ENCODE measurements at regions not wholly inside any gene's neighbourhood (a gene's known extent, or its start where the extent isn't known, plus 50 kb on each side); places are given as distances from the start of the nearest gene placed in this dataset.

DNA sequence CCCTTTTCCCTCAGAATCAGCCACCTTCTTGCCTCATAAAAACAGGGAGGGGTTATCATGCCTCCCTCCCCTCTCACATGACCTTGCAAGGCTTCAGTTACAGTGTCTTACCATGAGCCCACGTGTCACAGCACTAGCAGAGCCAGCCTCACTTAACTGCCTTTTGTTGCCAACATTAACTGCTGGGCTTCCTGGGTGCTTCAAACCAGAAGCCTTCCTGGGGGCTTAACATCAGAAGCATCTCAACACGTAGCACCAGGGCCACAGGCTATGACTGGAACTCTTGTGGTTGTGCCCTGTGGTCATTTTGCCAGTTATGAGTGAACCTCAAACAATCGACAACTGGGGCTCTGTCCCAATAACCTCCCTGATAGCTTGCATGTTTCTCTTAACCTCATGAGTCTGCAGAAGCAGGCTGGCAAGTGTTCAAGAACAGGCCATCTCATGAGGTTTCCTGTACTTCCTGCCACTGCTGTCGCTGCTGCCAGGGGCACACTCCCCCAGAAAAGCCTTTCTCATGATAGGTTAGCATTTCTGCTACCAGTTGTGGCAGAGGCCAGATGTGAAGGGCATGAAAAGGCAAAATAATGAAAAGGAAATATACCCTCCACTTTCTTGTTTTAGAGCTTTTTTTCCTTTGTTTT is 132.2 kb downstream of the GLUL start:
- no peak for FAIRE-seq
- H3K4me1 ChIP-seq (ENCODE audit: insufficient read depth, low read length): peaks cover 45% of the 10 kb centered on the region
- TF ChIP-seq ZNF766 (CRISPR knock-in tag; IDR thresholded peaks at IDR 0.05; ENCODE audit: borderline replicate concordance): no peak
- TF ChIP-seq, protein P1, sequence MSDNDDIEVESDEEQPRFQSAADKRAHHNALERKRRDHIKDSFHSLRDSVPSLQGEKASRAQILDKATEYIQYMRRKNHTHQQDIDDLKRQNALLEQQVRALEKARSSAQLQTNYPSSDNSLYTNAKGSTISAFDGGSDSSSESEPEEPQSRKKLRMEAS (IDR thresholded peaks at IDR 0.05): no peak
- ATAC-seq: no peak
- intact Hi-C loops (cut with micrococcal nuclease; ENCODE audit: unreplicated experiment): no loop called here
- in situ Hi-C loops (cut with HindIII; ENCODE audit: extremely low pct_ligation_motif_present, low pct_unique_long_range_greater_than_20kb): no loop called here
- H3K9ac ChIP-seq (ENCODE audit: insufficient read depth, low read depth, low read length): no peak overlapping the region
- no peak overlapping the region for H3K4me3 ChIP-seq (replicated peaks in 1 of 3; ENCODE audit: insufficient read depth in 1 of 3, low read depth in 2 of 3, low read length in 3 of 3)
- no peak overlapping the region for H3K4me2 ChIP-seq (ENCODE audit: low read depth, low read length)
- no peaks in the 10 kb centered on the region for H3K9me3 ChIP-seq (ENCODE audit: low read length)
- no peaks in the 10 kb centered on the region for H3K79me2 ChIP-seq (ENCODE audit: insufficient read depth, low read length)
- POLR2A ChIA-PET: no interaction called here
- no peak for DNase-seq (ENCODE audit: low spot score)
- 69% methylated on average over 4 of the region's 4 CpGs for WGBS (ENCODE audit: low lambda C conversion rate)
- H2AFZ ChIP-seq (ENCODE audit: low read length): no peak overlapping the region
- no peaks in the 10 kb centered on the region for H3K36me3 ChIP-seq (replicated peaks in 1 of 2; ENCODE audit: control insufficient read depth in 1 of 2, insufficient read depth in 2 of 2, low read length in 2 of 2)
- H3K27me3 ChIP-seq (ENCODE audit: control insufficient read depth in 1 of 2, insufficient read depth in 2 of 2, low read length in 2 of 2): no peaks in the 10 kb centered on the region
- H4K20me1 ChIP-seq (ENCODE audit: insufficient read depth, low read length): no peaks in the 10 kb centered on the region
- H3K27ac ChIP-seq (ENCODE audit: extremely low read length, insufficient read depth, low read length): no peak overlapping the region
- BruUV-seq (replicated peaks): no TSS peak
- CTCF ChIA-PET (ENCODE audit: low intra/inter-chr PET ratio, low total read pairs): no interaction called here

DNA sequence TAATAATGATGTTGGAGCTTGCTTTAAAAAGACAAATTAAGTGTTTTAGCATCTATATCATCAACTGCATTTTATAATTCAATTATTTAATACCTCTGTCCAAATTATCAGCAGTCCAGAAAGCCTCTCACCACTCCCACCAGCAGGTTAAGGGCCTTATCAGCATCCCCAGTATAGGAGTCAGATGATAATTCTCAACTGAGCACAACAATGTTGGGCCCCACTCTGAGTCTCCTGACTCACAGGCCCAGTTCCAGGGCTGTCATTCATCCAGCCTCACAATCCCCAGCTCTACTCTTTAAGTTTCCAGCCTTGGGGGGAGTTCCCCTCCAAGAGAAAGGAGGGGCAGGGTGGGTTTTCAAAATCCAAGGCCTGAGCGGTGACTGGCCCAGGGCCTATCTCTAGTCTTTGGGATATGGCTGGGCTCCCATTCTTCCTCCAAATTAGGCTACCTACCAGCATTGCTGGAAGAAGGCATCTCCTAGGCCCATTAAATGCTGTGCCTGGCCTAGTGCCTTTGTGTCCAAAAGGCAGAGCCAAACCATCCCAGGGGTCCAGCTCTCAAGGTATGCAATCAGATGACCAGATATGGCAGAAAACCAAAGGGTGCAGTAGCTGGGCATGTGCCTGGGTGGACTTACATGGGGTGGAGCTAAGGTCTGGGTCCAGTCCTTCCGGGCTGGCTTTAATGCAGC is 134.1 kb downstream of the GLUL start:
- Histone ChIP-seq H3K9me3 (ENCODE audit: low read length) (no peaks in the 10 kb centered on the region), H3K27ac (ENCODE audit: extremely low read length, insufficient read depth, low read length) (no peak overlapping the region), H3K79me2 (ENCODE audit: insufficient read depth, low read length) (no peaks in the 10 kb centered on the region), H2AFZ (ENCODE audit: low read length) (no peak overlapping the region), H3K4me3 (replicated peaks in 1 of 3; ENCODE audit: insufficient read depth in 1 of 3, low read depth in 2 of 3, low read length in 3 of 3) (no peak overlapping the region), H3K4me2 (ENCODE audit: low read depth, low read length) (no peak overlapping the region), H3K36me3 (replicated peaks in 1 of 2; ENCODE audit: control insufficient read depth in 1 of 2, insufficient read depth in 2 of 2, low read length in 2 of 2) (no peaks in the 10 kb centered on the region), H3K9ac (ENCODE audit: insufficient read depth, low read depth, low read length) (no peak overlapping the region), H3K27me3 (ENCODE audit: control insufficient read depth in 1 of 2, insufficient read depth in 2 of 2, low read length in 2 of 2) (no peaks in the 10 kb centered on the region), H3K4me1 (ENCODE audit: insufficient read depth, low read length) (peaks cover 29% of the 10 kb centered on the region), H4K20me1 (ENCODE audit: insufficient read depth, low read length) (no peaks in the 10 kb centered on the region)
- DNase-seq (ENCODE audit: low spot score): no peak
- BruUV-seq (replicated peaks): no TSS peak
- in situ Hi-C loops (cut with HindIII; ENCODE audit: extremely low pct_ligation_motif_present, low pct_unique_long_range_greater_than_20kb): no loop called here
- FAIRE-seq: no peak
- intact Hi-C loops (cut with micrococcal nuclease; ENCODE audit: unreplicated experiment): no loop called here
- WGBS (ENCODE audit: low lambda C conversion rate): 93% methylated on average over 2 of the region's 2 CpGs
- TF ChIP-seq ESRRA (CRISPR knock-in tag; IDR thresholded peaks at IDR 0.05; ENCODE audit: low read depth): no peak
- TF ChIP-seq, protein P2, sequence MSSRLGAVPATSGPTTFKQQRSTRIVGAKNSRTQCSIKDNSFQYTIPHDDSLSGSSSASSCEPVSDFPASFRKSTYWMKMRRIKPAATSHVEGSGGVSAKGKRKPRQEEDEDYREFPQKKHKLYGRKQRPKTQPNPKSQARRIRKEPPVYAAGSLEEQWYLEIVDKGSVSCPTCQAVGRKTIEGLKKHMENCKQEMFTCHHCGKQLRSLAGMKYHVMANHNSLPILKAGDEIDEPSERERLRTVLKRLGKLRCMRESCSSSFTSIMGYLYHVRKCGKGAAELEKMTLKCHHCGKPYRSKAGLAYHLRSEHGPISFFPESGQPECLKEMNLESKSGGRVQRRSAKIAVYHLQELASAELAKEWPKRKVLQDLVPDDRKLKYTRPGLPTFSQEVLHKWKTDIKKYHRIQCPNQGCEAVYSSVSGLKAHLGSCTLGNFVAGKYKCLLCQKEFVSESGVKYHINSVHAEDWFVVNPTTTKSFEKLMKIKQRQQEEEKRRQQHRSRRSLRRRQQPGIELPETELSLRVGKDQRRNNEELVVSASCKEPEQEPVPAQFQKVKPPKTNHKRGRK (CRISPR knock-in tag; IDR thresholded peaks at IDR 0.05): 0 out of 2 replicates have a peak, but pooled peaks have one; percentile 61
- ATAC-seq: no peak; the same call in 2 of the 3 replicates
- POLR2A ChIA-PET: no interaction called here
- CTCF ChIA-PET (ENCODE audit: low intra/inter-chr PET ratio, low total read pairs): no interaction called here
